ENCODE measurements at regions not wholly inside any gene's neighbourhood (a gene's known extent, or its start where the extent isn't known, plus 50 kb on each side); places are given as distances from the start of the nearest gene placed in this dataset.

DNA sequence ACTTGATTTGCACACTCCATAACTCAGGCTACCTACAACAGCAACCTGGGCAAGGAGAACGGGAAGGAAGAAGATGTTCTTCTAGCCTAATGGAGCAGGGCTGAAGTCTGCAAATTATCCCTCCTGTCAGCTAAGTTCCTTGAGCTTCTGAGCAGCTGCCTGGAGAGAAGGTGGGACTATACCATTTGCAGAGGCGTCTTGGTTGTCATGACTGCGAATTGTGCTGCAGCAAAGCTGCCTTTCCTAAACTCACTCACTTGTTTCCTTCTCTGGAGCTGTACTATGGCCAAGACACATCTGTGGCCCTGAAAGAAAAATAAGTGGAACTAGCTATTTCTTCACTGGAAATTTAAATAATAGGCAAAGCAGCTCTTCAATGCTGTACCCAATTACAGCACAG, 682.4 kb upstream of the GRIA3 start:
- no peaks in the 10 kb centered on the region for H3K4me1 ChIP-seq (ENCODE audit: insufficient read depth, low read length)
- no peaks in the 10 kb centered on the region for H3K9me3 ChIP-seq (ENCODE audit: low read depth, low read length)
- H4K20me1 ChIP-seq (ENCODE audit: insufficient read depth, low read length), result no peaks in the 10 kb centered on the region
- no peaks in the 10 kb centered on the region for H3K36me3 ChIP-seq (ENCODE audit: insufficient read depth, low read length)
- no peak overlapping the region for H2AFZ ChIP-seq (ENCODE audit: low read length)
- no peak overlapping the region for H3K4me3 ChIP-seq (ENCODE audit: insufficient read depth, low read length)
- no peak for DNase-seq (ENCODE audit: insufficient read length, low spot score, missing footprints)
- H3K27ac ChIP-seq (ENCODE audit: low read depth, low read length), result no peak overlapping the region
- no peak overlapping the region for H3K4me2 ChIP-seq (ENCODE audit: insufficient read depth, low read length)
- H3K79me2 ChIP-seq (ENCODE audit: insufficient read depth, low read length), result no peaks in the 10 kb centered on the region
- no peaks in the 10 kb centered on the region for H3K27me3 ChIP-seq (ENCODE audit: insufficient read depth, low read length)
- TF ChIP-seq, protein P1, sequence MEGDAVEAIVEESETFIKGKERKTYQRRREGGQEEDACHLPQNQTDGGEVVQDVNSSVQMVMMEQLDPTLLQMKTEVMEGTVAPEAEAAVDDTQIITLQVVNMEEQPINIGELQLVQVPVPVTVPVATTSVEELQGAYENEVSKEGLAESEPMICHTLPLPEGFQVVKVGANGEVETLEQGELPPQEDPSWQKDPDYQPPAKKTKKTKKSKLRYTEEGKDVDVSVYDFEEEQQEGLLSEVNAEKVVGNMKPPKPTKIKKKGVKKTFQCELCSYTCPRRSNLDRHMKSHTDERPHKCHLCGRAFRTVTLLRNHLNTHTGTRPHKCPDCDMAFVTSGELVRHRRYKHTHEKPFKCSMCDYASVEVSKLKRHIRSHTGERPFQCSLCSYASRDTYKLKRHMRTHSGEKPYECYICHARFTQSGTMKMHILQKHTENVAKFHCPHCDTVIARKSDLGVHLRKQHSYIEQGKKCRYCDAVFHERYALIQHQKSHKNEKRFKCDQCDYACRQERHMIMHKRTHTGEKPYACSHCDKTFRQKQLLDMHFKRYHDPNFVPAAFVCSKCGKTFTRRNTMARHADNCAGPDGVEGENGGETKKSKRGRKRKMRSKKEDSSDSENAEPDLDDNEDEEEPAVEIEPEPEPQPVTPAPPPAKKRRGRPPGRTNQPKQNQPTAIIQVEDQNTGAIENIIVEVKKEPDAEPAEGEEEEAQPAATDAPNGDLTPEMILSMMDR (IDR thresholded peaks at IDR 0.05; ENCODE audit: extremely low read depth, low read depth, low read length), result no peak

DNA sequence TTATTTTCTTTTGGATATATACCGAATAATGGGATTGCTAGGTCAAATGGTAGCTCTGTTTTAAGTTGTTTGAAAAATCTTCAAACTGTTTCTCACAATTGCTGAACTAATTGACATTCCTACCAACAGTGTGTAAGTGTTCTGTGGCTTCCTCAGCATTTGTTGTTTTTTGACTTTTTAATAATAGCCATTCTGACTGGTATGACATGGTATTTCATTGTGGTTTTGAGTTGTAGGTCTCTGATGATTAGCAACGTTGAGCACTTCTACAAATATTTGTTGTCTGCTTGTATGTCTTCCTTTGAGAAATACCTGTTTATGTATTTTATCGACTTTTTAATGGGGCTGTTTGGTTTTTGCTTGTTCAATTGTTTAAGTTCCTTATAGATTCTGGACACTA, 680.1 kb upstream of the GRIA3 start:
- no peak overlapping the region for H3K4me3 ChIP-seq (ENCODE audit: insufficient read depth, low read length)
- H2AFZ ChIP-seq (ENCODE audit: low read length), result no peak overlapping the region
- H3K9me3 ChIP-seq (ENCODE audit: low read depth, low read length), result no peaks in the 10 kb centered on the region
- TF ChIP-seq, protein P1 (IDR thresholded peaks at IDR 0.05; ENCODE audit: extremely low read depth, low read depth, low read length), result no peak
- H3K27me3 ChIP-seq (ENCODE audit: insufficient read depth, low read length), result no peaks in the 10 kb centered on the region
- no peaks in the 10 kb centered on the region for H3K4me1 ChIP-seq (ENCODE audit: insufficient read depth, low read length)
- H3K4me2 ChIP-seq (ENCODE audit: insufficient read depth, low read length), result no peak overlapping the region
- no peak for DNase-seq (ENCODE audit: insufficient read length, low spot score, missing footprints)
- no peak overlapping the region for H3K27ac ChIP-seq (ENCODE audit: low read depth, low read length)
- H3K36me3 ChIP-seq (ENCODE audit: insufficient read depth, low read length), result no peaks in the 10 kb centered on the region
- H3K79me2 ChIP-seq (ENCODE audit: insufficient read depth, low read length), result no peaks in the 10 kb centered on the region
- no peaks in the 10 kb centered on the region for H4K20me1 ChIP-seq (ENCODE audit: insufficient read depth, low read length)

DNA sequence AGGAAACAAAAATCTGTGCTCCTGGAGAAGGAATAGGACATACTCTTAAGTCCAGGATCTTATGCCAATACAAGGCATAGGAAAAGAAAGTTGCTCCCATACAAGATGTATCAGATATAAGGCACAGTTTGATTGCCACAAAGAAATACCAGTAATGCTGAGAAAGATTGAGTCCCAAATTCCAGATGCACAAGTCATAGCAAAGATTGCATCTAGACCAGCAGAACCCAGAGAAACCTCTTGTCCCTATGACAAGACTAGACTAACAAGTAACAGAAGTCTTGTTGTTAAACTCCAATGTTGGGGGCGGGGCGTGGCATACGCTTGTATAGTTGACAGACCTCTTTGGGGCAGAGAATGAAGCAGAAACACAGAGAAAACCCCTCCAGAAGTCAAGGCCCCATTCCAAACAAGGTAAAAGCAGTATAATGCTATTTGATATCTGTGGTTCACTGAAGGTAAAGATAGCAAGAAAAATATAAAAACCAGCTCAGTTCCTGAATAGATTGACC, 671.5 kb upstream of the GRIA3 start:
- H3K27me3 ChIP-seq (ENCODE audit: insufficient read depth, low read length), result no peaks in the 10 kb centered on the region
- no peaks in the 10 kb centered on the region for H3K9me3 ChIP-seq (ENCODE audit: low read depth, low read length)
- no peaks in the 10 kb centered on the region for H4K20me1 ChIP-seq (ENCODE audit: insufficient read depth, low read length)
- no peak overlapping the region for H2AFZ ChIP-seq (ENCODE audit: low read length)
- H3K4me1 ChIP-seq (ENCODE audit: insufficient read depth, low read length), result no peaks in the 10 kb centered on the region
- no peaks in the 10 kb centered on the region for H3K79me2 ChIP-seq (ENCODE audit: insufficient read depth, low read length)
- H3K36me3 ChIP-seq (ENCODE audit: insufficient read depth, low read length), result no peaks in the 10 kb centered on the region
- H3K27ac ChIP-seq (ENCODE audit: low read depth, low read length), result no peak overlapping the region
- no peak overlapping the region for H3K4me2 ChIP-seq (ENCODE audit: insufficient read depth, low read length)
- DNase-seq (ENCODE audit: insufficient read length, low spot score, missing footprints), result no peak
- no peak overlapping the region for H3K4me3 ChIP-seq (ENCODE audit: insufficient read depth, low read length)
- TF ChIP-seq, protein P1 (IDR thresholded peaks at IDR 0.05; ENCODE audit: extremely low read depth, low read depth, low read length), result no peak

DNA sequence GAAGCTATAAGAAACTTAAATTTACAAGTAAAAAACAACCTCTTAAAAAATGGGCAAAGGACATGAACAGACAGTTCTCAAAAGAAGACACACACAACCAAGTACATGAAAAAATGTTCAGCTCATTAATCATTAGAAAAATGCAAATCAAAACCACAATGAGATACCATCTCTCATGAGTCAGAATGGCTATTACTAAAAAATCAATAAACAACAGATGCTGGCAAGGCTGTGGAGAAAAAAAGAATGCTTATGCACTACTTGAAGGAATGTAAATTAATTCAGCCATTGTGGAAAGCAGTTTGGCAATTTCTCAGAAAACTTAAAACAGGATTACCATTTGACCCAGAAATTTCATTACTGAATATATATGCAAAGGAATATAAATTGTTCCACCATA, 666.3 kb upstream of the GRIA3 start:
- Histone ChIP-seq H2AFZ (ENCODE audit: low read length) (no peak overlapping the region), H3K27ac (ENCODE audit: low read depth, low read length) (no peak overlapping the region), H3K27me3 (ENCODE audit: insufficient read depth, low read length) (no peaks in the 10 kb centered on the region), H3K79me2 (ENCODE audit: insufficient read depth, low read length) (no peaks in the 10 kb centered on the region), H4K20me1 (ENCODE audit: insufficient read depth, low read length) (no peaks in the 10 kb centered on the region), H3K4me3 (ENCODE audit: insufficient read depth, low read length) (no peak overlapping the region), H3K4me2 (ENCODE audit: insufficient read depth, low read length) (no peak overlapping the region), H3K36me3 (ENCODE audit: insufficient read depth, low read length) (no peaks in the 10 kb centered on the region), H3K4me1 (ENCODE audit: insufficient read depth, low read length) (no peaks in the 10 kb centered on the region), H3K9me3 (ENCODE audit: low read depth, low read length) (no peaks in the 10 kb centered on the region)
- no peak for DNase-seq (ENCODE audit: insufficient read length, low spot score, missing footprints)
- TF ChIP-seq, protein P1 (IDR thresholded peaks at IDR 0.05; ENCODE audit: extremely low read depth, low read depth, low read length), result no peak

All from osteoblast (primary cell).